ENCODE measurements at regions not wholly inside any gene's neighbourhood (a gene's known extent, or its start where the extent isn't known, plus 50 kb on each side); places are given as distances from the start of the nearest gene placed in this dataset.

DNA sequence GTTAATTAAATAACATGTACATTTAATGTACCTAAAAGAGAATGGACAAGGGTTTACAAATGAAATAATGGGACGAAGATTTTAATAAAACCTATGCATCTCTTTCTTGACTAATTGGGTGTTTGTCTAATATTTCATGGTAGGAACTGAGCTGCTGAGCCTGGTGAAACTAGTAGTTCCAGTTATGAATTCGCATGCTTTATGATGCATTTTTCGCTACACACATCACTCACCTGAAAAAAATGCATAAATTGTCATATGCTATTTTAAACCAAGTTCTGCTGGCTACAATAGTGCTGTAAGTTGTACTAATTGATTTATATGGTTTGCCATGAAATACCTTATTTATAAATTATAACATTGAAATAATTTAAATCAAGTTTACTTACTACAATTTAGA, 806.8 kb upstream of the SLITRK5 start:
- TF ChIP-seq CTCF (IDR thresholded peaks at IDR 0.05), result no peak
- ATAC-seq, result no peak
- intact Hi-C loops (cut with DNase I), result no loop called here
- WGBS, 3 donors, result 76 to 89% (median 85%) methylated on average over 3 of the region's 3 CpGs
- H3K4me1 ChIP-seq, result no peaks in the 10 kb centered on the region
- H3K27ac ChIP-seq, result no peak overlapping the region
- H3K4me3 ChIP-seq, result no peak overlapping the region
- H3K27me3 ChIP-seq (ENCODE audit: insufficient read depth in 3 of 3, low read length in 2 of 3), result no peaks in the 10 kb centered on the region
- no peaks in the 10 kb centered on the region for H3K36me3 ChIP-seq (ENCODE audit: insufficient read depth in 1 of 2, low read depth in 1 of 2)
- no peaks in the 10 kb centered on the region for H3K9me3 ChIP-seq
- DNase-seq, result no peak

DNA sequence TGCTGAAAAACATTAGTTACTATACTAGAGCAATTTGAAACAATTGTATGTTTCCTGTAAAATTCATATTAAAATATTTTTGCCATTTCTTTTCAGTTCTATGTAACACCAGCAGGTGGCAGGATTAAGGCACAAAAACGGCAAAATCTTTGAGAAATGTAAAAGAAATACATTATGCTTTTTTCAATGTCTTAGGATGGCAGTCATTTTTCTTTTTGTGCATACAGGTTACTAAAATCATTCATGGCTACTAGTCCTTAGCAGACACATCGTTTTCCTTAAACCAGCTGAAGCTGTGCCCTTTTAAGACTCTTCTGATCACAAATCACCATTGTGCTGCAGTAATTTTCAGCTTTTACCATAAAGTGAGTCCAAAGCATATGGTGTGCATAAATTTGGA, 800.7 kb upstream of the SLITRK5 start:
- TF ChIP-seq CTCF (IDR thresholded peaks at IDR 0.05), result no peak
- ATAC-seq (no peak), DNase-seq (no peak)
- Histone ChIP-seq H3K9me3 (no peaks in the 10 kb centered on the region), H3K4me1 (no peaks in the 10 kb centered on the region), H3K36me3 (ENCODE audit: insufficient read depth in 1 of 2, low read depth in 1 of 2) (no peaks in the 10 kb centered on the region), H3K4me3 (no peak overlapping the region), H3K27me3 (ENCODE audit: insufficient read depth in 3 of 3, low read length in 2 of 3) (no peaks in the 10 kb centered on the region), H3K27ac (no peak overlapping the region)
- WGBS, 3 donors, result 0 to 1% (median 0%) methylated on average over 2 of the region's 2 CpGs
- intact Hi-C loops (cut with DNase I), result loop anchor here in 1 of 2 donors (5.0 kb wide), 1 partner anchor 402 kb away; no protein-coding TSS in a partner anchor

DNA sequence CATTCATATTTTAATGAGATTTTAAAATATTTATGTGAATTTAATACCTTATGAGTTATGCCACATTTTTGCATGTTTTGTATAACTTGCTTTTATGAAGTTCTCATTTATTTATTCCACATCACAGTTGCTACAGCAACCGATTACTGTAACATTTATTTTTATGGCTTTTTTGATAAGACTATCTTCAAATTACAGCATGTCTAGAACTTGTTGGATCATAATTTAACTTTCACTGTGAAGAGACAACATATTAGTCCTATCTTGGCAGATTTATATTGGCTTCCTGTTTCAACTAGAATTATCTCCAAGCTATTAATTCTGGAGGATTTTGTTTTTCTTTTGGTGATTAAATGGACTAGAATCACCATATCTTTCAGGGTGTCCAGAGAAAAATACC, 793.7 kb upstream of the SLITRK5 start:
- H3K4me1 ChIP-seq, result no peaks in the 10 kb centered on the region
- H3K27ac ChIP-seq, result no peak overlapping the region
- no peak overlapping the region for H3K4me3 ChIP-seq
- TF ChIP-seq CTCF (IDR thresholded peaks at IDR 0.05), result no peak
- intact Hi-C loops (cut with DNase I), result no loop called here
- no peaks in the 10 kb centered on the region for H3K9me3 ChIP-seq
- H3K36me3 ChIP-seq (ENCODE audit: insufficient read depth in 1 of 2, low read depth in 1 of 2), result no peaks in the 10 kb centered on the region
- no peaks in the 10 kb centered on the region for H3K27me3 ChIP-seq (ENCODE audit: insufficient read depth in 3 of 3, low read length in 2 of 3)
- DNase-seq, result no peak
- 68 to 77% (median 73%) methylated on average over 1 of the region's 1 CpG for WGBS, 3 donors
- no peak for ATAC-seq

DNA sequence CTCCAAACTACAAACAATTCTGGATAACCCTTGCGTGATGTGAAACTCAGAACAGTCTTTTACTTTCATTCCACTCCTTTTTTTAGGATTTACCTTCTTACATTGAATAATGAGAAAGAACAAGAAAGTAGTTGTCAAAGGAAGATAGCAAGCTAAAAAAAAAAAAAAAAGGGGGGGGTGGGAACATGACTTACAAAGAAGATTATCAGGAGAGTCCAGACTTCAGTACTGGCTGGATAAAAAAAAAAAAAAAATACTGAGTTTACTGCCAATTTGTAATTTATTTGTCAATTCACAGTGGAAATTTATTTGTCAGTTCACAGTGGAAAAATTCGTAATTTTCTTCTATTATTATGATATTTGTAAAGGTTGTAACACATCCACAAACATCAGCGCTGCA, 792.4 kb upstream of the SLITRK5 start:
- H3K4me1 ChIP-seq, result no peaks in the 10 kb centered on the region
- no peaks in the 10 kb centered on the region for H3K36me3 ChIP-seq (ENCODE audit: insufficient read depth in 1 of 2, low read depth in 1 of 2)
- DNase-seq, result no peak
- no peak for TF ChIP-seq CTCF (IDR thresholded peaks at IDR 0.05)
- no peak overlapping the region for H3K4me3 ChIP-seq
- H3K9me3 ChIP-seq, result no peaks in the 10 kb centered on the region
- WGBS, 3 donors, result 82 to 89% (median 87%) methylated on average over 3 of the region's 3 CpGs
- no peak for ATAC-seq
- no peaks in the 10 kb centered on the region for H3K27me3 ChIP-seq (ENCODE audit: insufficient read depth in 3 of 3, low read length in 2 of 3)
- intact Hi-C loops (cut with DNase I), result no loop called here
- no peak overlapping the region for H3K27ac ChIP-seq

DNA sequence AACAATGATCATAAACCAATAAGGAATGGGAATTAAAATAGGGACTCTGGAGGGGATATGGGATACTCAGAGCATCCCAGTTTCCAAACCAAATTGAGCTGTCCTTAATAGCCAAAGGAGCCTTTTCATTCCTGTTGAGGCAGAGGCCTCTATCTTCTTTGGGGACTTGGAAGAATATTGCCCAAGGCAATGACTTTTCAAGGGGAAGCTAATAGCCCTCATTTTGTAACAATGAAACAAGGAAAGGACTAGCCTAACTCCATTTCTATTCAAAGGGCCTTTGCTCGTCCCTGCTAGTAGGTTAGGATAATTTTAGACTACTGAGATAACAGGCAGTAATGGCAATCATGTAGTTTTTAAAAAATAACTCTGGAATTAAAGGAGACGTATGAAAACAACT, 789.8 kb upstream of the SLITRK5 start:
- H3K9me3 ChIP-seq, result no peaks in the 10 kb centered on the region
- WGBS, 3 donors, result 56 to 67% (median 57%) methylated on average over 2 of the region's 2 CpGs
- no peak overlapping the region for H3K4me3 ChIP-seq
- H3K27me3 ChIP-seq (ENCODE audit: insufficient read depth in 3 of 3, low read length in 2 of 3), result no peaks in the 10 kb centered on the region
- no peak for ATAC-seq
- H3K27ac ChIP-seq, result no peak overlapping the region
- DNase-seq, result no peak
- TF ChIP-seq CTCF (IDR thresholded peaks at IDR 0.05), result no peak
- intact Hi-C loops (cut with DNase I), result no loop called here
- H3K36me3 ChIP-seq (ENCODE audit: insufficient read depth in 1 of 2, low read depth in 1 of 2), result no peaks in the 10 kb centered on the region
- no peaks in the 10 kb centered on the region for H3K4me1 ChIP-seq
